ENCODE measurements at regions not wholly inside any gene's neighbourhood (a gene's known extent, or its start where the extent isn't known, plus 50 kb on each side); places are given as distances from the start of the nearest gene placed in this dataset.
A peak's percentile ranks its signal among the peaks of the same experiment; 100 is the strongest.

GRCh38 chr9:1907465-1907864 lies 107.7 kb upstream of the SMARCA2 start:
- DNase-seq (no peak), FAIRE-seq (no peak), ATAC-seq (no peak)
- no peak overlapping the region for H3K4me3 ChIP-seq
- WGBS, 2 donors, result 93 to 95% methylated on average over 1 of the region's 1 CpG
- H3K27ac ChIP-seq, result no peak overlapping the region
- no peaks in the 10 kb centered on the region for H3K27me3 ChIP-seq
- H3K36me3 ChIP-seq, result no peaks in the 10 kb centered on the region
- H3K4me1 ChIP-seq, result no peaks in the 10 kb centered on the region
- no peaks in the 10 kb centered on the region for H3K9me3 ChIP-seq
- TF ChIP-seq CTCF (IDR thresholded peaks at IDR 0.05), result no peak
- intact Hi-C loops (cut with DNase I), result no loop called here

DNA sequence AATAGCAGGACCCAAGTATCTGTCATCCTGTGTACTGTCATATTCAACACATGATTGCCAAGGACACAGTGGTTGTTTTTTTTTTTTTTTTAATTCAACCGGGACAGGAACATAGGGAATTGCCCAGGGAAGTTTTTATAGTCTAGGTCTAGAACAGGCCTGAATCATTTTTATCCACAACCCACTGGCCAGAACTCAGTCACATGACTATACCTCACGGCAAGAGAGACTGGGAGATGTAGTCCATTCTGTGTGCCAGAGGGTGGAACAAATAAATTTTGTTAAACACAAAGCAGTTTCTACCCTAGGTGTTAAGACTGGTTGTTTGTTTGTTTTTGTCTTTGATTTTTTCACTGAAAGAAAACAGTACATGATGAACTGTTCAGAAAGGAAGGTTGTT lies 105.8 kb upstream of the SMARCA2 start:
- H3K36me3 ChIP-seq, result no peaks in the 10 kb centered on the region
- no peak overlapping the region for H3K27ac ChIP-seq
- FAIRE-seq (no peak), ATAC-seq (no peak), DNase-seq (no peak)
- H3K4me3 ChIP-seq, result no peak overlapping the region
- H3K4me1 ChIP-seq, result no peaks in the 10 kb centered on the region
- no peaks in the 10 kb centered on the region for H3K9me3 ChIP-seq
- no peaks in the 10 kb centered on the region for H3K27me3 ChIP-seq
- intact Hi-C loops (cut with DNase I), result no loop called here
- 62 to 63% methylated on average over 2 of the region's 2 CpGs for WGBS, 2 donors
- no peak for TF ChIP-seq CTCF (IDR thresholded peaks at IDR 0.05)

DNA sequence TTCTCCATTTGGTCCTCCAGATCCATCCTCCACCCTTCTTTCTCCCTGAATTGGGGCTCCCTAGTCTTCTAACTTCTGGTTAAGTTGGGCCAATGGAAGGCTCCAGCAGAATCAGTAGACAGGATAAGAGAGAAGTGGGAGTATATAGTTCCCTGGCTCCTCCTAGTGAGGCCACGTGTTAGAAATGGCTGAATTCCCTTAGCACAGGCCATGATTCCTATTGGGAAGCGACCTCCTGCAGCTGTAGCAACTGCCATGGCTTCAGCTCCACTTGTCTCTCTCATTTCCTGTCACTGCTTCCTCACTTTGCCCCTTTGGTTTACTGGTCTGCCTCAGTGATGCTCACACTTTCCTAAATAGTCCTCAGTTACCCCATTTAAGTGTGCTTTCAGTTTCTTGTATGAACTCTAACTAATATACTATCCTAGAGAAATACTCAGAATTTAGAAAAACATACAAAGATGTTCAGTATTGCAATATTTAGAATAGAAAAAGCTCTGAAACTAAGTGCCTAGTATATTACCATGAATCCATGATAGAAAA lies 104.8 kb upstream of the SMARCA2 start:
- ATAC-seq (no peak), DNase-seq (no peak), FAIRE-seq (no peak)
- Histone ChIP-seq H3K4me3 (no peak overlapping the region), H3K36me3 (no peaks in the 10 kb centered on the region), H3K4me1 (no peaks in the 10 kb centered on the region), H3K27ac (no peak overlapping the region), H3K27me3 (no peaks in the 10 kb centered on the region), H3K9me3 (no peaks in the 10 kb centered on the region)
- TF ChIP-seq CTCF (IDR thresholded peaks at IDR 0.05), result no peak
- WGBS, 2 donors, result 76 to 80% methylated on average over 2 of the region's 2 CpGs
- intact Hi-C loops (cut with DNase I), result no loop called here

- ATAC-seq (no peak), DNase-seq (no peak), FAIRE-seq (no peak)
- Histone ChIP-seq H3K9me3 (no peaks in the 10 kb centered on the region), H3K27me3 (no peaks in the 10 kb centered on the region), H3K4me1 (no peaks in the 10 kb centered on the region), H3K36me3 (no peaks in the 10 kb centered on the region), H3K4me3 (no peak overlapping the region), H3K27ac (no peak overlapping the region)
- WGBS, 2 donors, result 80 to 87% methylated on average over 6 of the region's 6 CpGs
- TF ChIP-seq CTCF (IDR thresholded peaks at IDR 0.05), result no peak
- intact Hi-C loops (cut with DNase I), result no loop called here
Measured at GRCh38 chr9:1913631-1914330, 101.4 kb upstream of the SMARCA2 start.

DNA sequence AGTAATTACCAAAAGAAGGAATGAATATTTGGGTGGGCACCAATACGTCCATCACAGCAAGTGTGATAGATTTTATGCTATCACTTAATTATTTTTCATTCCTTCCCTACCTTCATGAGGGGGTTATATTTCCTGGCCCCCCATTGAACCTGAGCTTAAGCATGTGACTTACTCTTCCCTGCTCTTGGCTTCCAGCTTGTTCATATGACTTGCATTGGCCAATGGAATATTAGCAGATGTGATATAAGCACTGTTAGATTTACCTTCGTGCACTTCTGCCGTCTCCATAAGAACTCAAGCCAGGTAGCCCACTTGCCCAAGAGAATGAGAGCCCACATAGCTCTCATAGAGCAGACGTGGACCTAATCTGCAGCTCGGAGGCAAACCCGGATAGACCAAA lies 99.1 kb upstream of the SMARCA2 start:
- intact Hi-C loops (cut with DNase I), result no loop called here
- Histone ChIP-seq H3K4me3 (peak overlapping the region in 1 of 4 donors; percentile 15), H3K27ac (no peak overlapping the region), H3K4me1 (no peaks in the 10 kb centered on the region), H3K36me3 (no peaks in the 10 kb centered on the region), H3K27me3 (no peaks in the 10 kb centered on the region), H3K9me3 (no peaks in the 10 kb centered on the region)
- ATAC-seq (peak in 1 of 4 donors; percentile 32), FAIRE-seq (no peak), DNase-seq (no peak)
- WGBS, 2 donors, result 64 to 86% methylated on average over 6 of the region's 6 CpGs
- no peak for TF ChIP-seq CTCF (IDR thresholded peaks at IDR 0.05)

All from pancreas (tissue), 10 donors.